GOT3 (cell line): ENCODE measurements at regions not wholly inside any gene's neighbourhood (a gene's known extent, or its start where the extent isn't known, plus 50 kb on each side); places are given as distances from the start of the nearest gene placed in this dataset.

Experiments
- DNase-seq: peaks from one replicate; lab custom pipeline; 2025; ENCODE audit warnings: mixed read lengths; lab: John Stamatoyannopoulos, UW

DNA sequence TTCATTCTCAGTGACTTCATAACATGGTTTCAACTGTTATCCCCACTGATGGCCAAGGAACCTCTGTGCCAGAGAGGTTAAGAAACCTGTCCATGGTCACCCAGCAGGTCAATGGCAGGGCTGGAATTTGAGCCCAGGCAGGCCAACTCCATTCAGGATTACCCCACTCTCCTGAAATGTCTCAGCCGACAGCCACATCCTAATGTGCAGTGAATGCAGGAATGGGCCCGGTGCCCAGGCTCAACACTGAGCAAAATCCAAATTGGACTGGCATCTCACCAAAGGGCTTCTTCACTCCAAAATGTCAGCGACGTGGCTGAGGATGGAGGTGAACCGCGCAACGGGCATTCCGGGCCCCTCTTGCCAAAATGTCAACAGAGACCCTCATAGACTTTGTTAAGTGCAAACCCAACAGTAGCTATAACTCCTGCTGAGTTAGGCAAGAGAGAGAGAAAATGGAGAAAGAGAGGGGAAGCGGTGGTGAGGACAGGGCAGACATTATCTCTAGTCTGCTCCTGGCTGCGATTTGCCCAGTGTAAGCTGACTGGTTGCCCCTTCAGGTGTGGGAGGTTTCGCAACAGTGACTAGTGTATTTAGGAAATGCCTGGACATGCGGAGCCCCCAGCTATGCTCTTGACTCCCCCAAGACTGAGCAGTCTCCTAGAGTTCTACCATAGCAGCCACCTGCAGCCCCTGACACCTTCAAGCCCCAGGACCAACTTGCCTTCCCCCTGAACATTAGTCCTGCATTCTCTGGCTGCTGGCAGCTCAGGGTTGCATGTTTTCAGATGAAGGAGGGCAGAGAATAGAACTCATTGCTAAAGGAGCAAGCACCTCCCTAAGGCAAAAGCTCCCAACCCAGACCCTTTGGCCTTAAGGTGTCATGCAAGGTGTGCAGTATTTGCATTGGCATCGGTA, 167.7 kb downstream of the ANAPC1 start:
- no peak for DNase-seq

DNA sequence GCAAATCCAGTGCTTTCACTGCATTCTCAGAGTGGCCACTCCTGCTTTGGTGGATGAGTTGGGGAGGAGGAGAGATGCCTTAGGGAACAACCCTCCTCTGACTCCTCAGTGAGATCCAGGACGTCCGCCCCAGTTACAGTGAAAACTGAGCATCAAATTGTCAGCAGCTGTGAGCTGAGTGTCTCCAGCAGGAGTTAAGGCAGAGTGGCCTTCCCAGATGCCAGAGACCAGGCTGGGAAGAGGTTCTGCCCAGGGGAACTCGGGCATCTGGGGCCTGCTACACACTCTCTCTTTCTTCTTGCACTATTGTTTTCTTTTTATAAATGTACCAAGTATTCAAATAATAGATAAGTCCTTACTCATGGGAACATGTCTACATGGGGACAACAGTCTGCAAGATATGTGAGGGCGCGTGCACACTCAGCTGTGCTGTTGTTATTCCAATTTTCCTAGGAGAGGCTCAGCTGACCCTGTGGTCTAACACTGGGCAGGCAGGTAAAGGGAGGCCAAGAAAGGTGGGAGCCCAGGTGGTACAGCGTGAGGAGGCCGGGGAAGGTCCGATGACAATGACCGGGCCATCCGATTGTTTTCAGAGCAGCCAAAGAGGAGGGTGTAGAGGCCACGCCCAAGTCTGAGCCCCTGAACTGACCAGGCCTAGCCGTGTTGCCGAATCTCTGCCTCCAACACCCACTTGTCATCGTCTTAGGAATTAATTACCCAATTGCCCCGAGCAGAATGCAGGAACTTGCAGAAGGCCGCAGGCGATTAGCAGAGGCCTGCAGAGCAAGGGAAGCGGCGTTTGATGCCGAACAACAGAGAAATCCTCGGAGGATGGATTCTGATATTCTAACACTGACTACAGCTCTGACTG, 166.9 kb downstream of the ANAPC1 start:
- DNase-seq, result no peak
